Choroid plexus epithelial cell (primary cell): ENCODE measurements at regions not wholly inside any gene's neighbourhood (a gene's known extent, or its start where the extent isn't known, plus 50 kb on each side); places are given as distances from the start of the nearest gene placed in this dataset.

ENCODE experiments used
- DNase-seq: peaks from one replicate; pipeline ENCODE4 v3.0.0-alpha.2; 2010; ENCODE audit warnings: low read depth
- H3K4me3 ChIP-seq: 2 replicates; pipeline ENCODE4 v1.5.1; 2011; ENCODE audit warnings: low read depth, mild to moderate bottlenecking, control low read depth, low read length, moderate library complexity
- CTCF ChIP-seq: conservative IDR thresholded peaks from 2 replicates; pipeline ENCODE4 v1.5.1; 2011; ENCODE audit warnings: low read depth, mild to moderate bottlenecking, control low read depth, inconsistent platforms, low read length, moderate library complexity

- TF ChIP-seq CTCF = no peak
- H3K4me3 ChIP-seq = peak overlapping the region; percentile 46
- DNase-seq = no peak
Measured at GRCh38 chr6:113565306-113565705, 291.8 kb upstream of the MARCKS start.

GRCh38 chr6:113570161-113570560, 287.0 kb upstream of the MARCKS start:
- no peak for TF ChIP-seq CTCF
- H3K4me3 ChIP-seq = no peak overlapping the region
- DNase-seq = no peak

- peak; percentile 36 for DNase-seq
- peak; percentile 43 for TF ChIP-seq CTCF
- no peak overlapping the region for H3K4me3 ChIP-seq
Measured at GRCh38 chr6:113570641-113571040, 286.5 kb upstream of the MARCKS start.

GRCh38 chr6:113574147-113574546, 283.0 kb upstream of the MARCKS start:
- H3K4me3 ChIP-seq = no peak overlapping the region
- DNase-seq = no peak
- no peak for TF ChIP-seq CTCF

GRCh38 chr6:113576310-113576709, 280.8 kb upstream of the MARCKS start:
- no peak for DNase-seq
- no peak overlapping the region for H3K4me3 ChIP-seq
- TF ChIP-seq CTCF = no peak

GRCh38 chr6:113578691-113579090, 278.5 kb upstream of the MARCKS start:
- DNase-seq = no peak
- TF ChIP-seq CTCF = no peak
- H3K4me3 ChIP-seq = no peak overlapping the region

GRCh38 chr6:113584767-113585166, 272.4 kb upstream of the MARCKS start:
- no peak overlapping the region for H3K4me3 ChIP-seq
- DNase-seq = no peak
- no peak for TF ChIP-seq CTCF
